Astrocyte (in vitro differentiated cells and primary cell): ENCODE measurements at regions not wholly inside any gene's neighbourhood (a gene's known extent, or its start where the extent isn't known, plus 50 kb on each side); places are given as distances from the start of the nearest gene placed in this dataset.

Source experiments
- DNase-seq: peaks from one replicate; pipeline ENCODE4 v3.0.0-alpha.2; 2010; ENCODE audit warnings: low read depth
- FAIRE-seq: peaks from 2 replicates; lab custom pipeline; 2011; peaks lifted over from hg19 to GRCh38; lab: Jason Lieb, UNC
- H2AFZ ChIP-seq: 2 replicates; pipeline ENCODE4 v1.6.0; 2012; ENCODE audit warnings: low read depth, low read length, inconsistent platforms
- H3K27ac ChIP-seq: 2 replicates; pipeline ENCODE4 v1.5.1; 2011; ENCODE audit warnings: low read depth, low read length, inconsistent platforms
- H3K27me3 ChIP-seq: 2 replicates; pipeline ENCODE4 v1.6.0; 2011; ENCODE audit warnings: low read length, inconsistent platforms; ENCODE audit not compliant: insufficient read depth
- H3K36me3 ChIP-seq: 2 replicates; pipeline ENCODE4 v1.5.1; 2011; ENCODE audit warnings: low read length, inconsistent platforms; ENCODE audit not compliant: insufficient read depth
- H3K4me1 ChIP-seq: 2 replicates; pipeline ENCODE4 v1.5.1; 2011; ENCODE audit warnings: low read length, inconsistent platforms; ENCODE audit not compliant: insufficient read depth
- H3K4me2 ChIP-seq: 2 replicates; pipeline ENCODE4 v1.6.0; 2012; ENCODE audit warnings: low read length, inconsistent platforms
- H3K4me3 ChIP-seq: 2 replicates; pipeline ENCODE4 v1.5.1; 2011; ENCODE audit warnings: low read depth, mild to moderate bottlenecking, low read length, inconsistent platforms; ENCODE audit not compliant: insufficient read depth
- H3K79me2 ChIP-seq: 2 replicates; pipeline ENCODE4 v1.6.0; 2012; ENCODE audit warnings: mild to moderate bottlenecking, low read length, inconsistent platforms; ENCODE audit not compliant: insufficient read depth
- H3K9ac ChIP-seq: 2 replicates; pipeline ENCODE4 v1.6.0; 2012; ENCODE audit warnings: mild to moderate bottlenecking, low read length, inconsistent platforms
- H3K9me3 ChIP-seq: 2 replicates; pipeline ENCODE4 v1.5.1; 2012; ENCODE audit warnings: low read depth, mild to moderate bottlenecking, low read length, inconsistent platforms; ENCODE audit not compliant: insufficient read depth
- H4K20me1 ChIP-seq: 2 replicates; pipeline ENCODE4 v1.6.0; 2012; ENCODE audit warnings: low read length, inconsistent platforms; ENCODE audit not compliant: insufficient read depth
- H3K27ac Mint-ChIP-seq: one replicate; pipeline ENCODE4 v1.8.0; 2021; ENCODE audit warnings: mild to moderate bottlenecking, mixed read lengths; ENCODE audit not compliant: unreplicated experiment
- H3K27me3 Mint-ChIP-seq: one replicate; pipeline ENCODE4 v1.8.0; 2021; ENCODE audit warnings: low read depth, mixed read lengths; ENCODE audit not compliant: unreplicated experiment
- H3K36me3 Mint-ChIP-seq: one replicate; pipeline ENCODE4 v1.8.0; 2021; ENCODE audit warnings: low read depth, mixed read lengths; ENCODE audit not compliant: unreplicated experiment
- H3K4me1 Mint-ChIP-seq: one replicate; pipeline ENCODE4 v1.8.0; 2021; ENCODE audit warnings: low read depth, mixed read lengths; ENCODE audit not compliant: unreplicated experiment
- H3K4me3 Mint-ChIP-seq: one replicate; pipeline ENCODE4 v1.8.0; 2021; ENCODE audit warnings: mild to moderate bottlenecking, moderate library complexity, mixed read lengths; ENCODE audit not compliant: unreplicated experiment
- H3K9me3 Mint-ChIP-seq: one replicate; pipeline ENCODE4 v1.8.0; 2021; ENCODE audit warnings: mild to moderate bottlenecking, mixed read lengths; ENCODE audit not compliant: unreplicated experiment
- CTCF ChIP-seq: IDR thresholded peaks from 2 replicates; pipeline ENCODE4 v1.5.1; 2011; ENCODE audit warnings: low read depth, mild to moderate bottlenecking, inconsistent platforms, low read length, moderate library complexity; ENCODE audit not compliant: insufficient read depth
- EZH2 ChIP-seq: IDR thresholded peaks from 2 replicates; pipeline ENCODE4 v1.6.1; 2012; ENCODE audit warnings: mild to moderate bottlenecking, low read length, inconsistent platforms; ENCODE audit not compliant: insufficient read depth

GRCh38 chr2:161522796-161523195, 101.4 kb upstream of the SLC4A10 start:
- FAIRE-seq: no peak
- H4K20me1 ChIP-seq: no peaks in the 10 kb centered on the region

GRCh38 chr2:161533218-161533617, 91.0 kb upstream of the SLC4A10 start:
- no peaks in the 10 kb centered on the region for H3K27me3 Mint-ChIP-seq

More at GRCh38 chr2:161522796-161523195, 101.4 kb upstream of the SLC4A10 start:
- no peak overlapping the region for H3K4me3 Mint-ChIP-seq
- Histone ChIP-seq H3K27me3 (no peaks in the 10 kb centered on the region), H3K79me2 (no peaks in the 10 kb centered on the region), H3K4me3 (no peak overlapping the region), H3K36me3 (no peaks in the 10 kb centered on the region), H3K9ac (no peak overlapping the region), H3K4me2 (no peak overlapping the region), H3K4me1 (no peaks in the 10 kb centered on the region), H3K9me3 (no peaks in the 10 kb centered on the region), H3K27ac (no peak overlapping the region), H2AFZ (no peak overlapping the region)
- H3K27ac Mint-ChIP-seq: no peak overlapping the region
- DNase-seq: no peak
- H3K36me3 Mint-ChIP-seq: no peaks in the 10 kb centered on the region
- peaks cover 8% of the 10 kb centered on the region for H3K9me3 Mint-ChIP-seq
- H3K27me3 Mint-ChIP-seq: no peaks in the 10 kb centered on the region
- TF ChIP-seq CTCF (no peak), EZH2 (no peak)
- no peaks in the 10 kb centered on the region for H3K4me1 Mint-ChIP-seq

More at GRCh38 chr2:161533218-161533617, 91.0 kb upstream of the SLC4A10 start:
- DNase-seq: no peak
- H4K20me1 ChIP-seq: no peaks in the 10 kb centered on the region
- H3K36me3 ChIP-seq: no peaks in the 10 kb centered on the region
- Mint-ChIP-seq H3K9me3 (peaks cover 2% of the 10 kb centered on the region), H3K27ac (no peak overlapping the region), H3K4me1 (no peaks in the 10 kb centered on the region), H3K36me3 (no peaks in the 10 kb centered on the region), H3K4me3 (no peak overlapping the region)
- H3K79me2 ChIP-seq: no peaks in the 10 kb centered on the region
- no peaks in the 10 kb centered on the region for H3K4me1 ChIP-seq
- no peak overlapping the region for H3K27ac ChIP-seq
- H3K9ac ChIP-seq: no peak overlapping the region
- H3K4me2 ChIP-seq: no peak overlapping the region
- H3K4me3 ChIP-seq: no peak overlapping the region
- FAIRE-seq: no peak
- no peaks in the 10 kb centered on the region for H3K9me3 ChIP-seq
- no peaks in the 10 kb centered on the region for H3K27me3 ChIP-seq
- TF ChIP-seq EZH2 (no peak), CTCF (no peak)
- no peak overlapping the region for H2AFZ ChIP-seq
